HK-2 (cell line): ENCODE measurements at regions not wholly inside any gene's neighbourhood (a gene's known extent, or its start where the extent isn't known, plus 50 kb on each side); places are given as distances from the start of the nearest gene placed in this dataset.
"Not testable (repeated sequence)": the region's sequence is repeated elsewhere in the genome, so short reads cannot be mapped to it uniquely, and the experiment has no call there.

Experiments
- DNase-seq: peaks from one replicate; pipeline ENCODE4 v3.0.0-alpha.2; 2018; ENCODE audit not compliant: unreplicated experiment

DNA sequence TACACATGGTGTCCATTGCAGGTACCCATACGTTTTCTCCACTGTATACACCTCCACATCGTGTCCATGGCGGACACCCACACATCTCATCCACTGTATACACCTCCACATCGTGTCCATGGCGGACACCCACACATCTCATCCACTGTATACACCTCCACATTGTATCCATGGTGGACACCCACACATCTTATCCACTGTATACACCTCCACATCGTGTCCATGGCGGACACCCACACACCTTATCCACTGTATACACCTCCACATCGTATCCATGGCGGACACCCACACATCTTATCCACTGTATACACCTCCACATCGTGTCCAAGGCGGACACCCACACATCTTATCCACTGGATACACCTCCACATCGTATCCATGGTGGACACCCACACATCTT is 50.4 kb upstream of the TTC34 start:
- DNase-seq: not testable (repeated sequence)

DNA sequence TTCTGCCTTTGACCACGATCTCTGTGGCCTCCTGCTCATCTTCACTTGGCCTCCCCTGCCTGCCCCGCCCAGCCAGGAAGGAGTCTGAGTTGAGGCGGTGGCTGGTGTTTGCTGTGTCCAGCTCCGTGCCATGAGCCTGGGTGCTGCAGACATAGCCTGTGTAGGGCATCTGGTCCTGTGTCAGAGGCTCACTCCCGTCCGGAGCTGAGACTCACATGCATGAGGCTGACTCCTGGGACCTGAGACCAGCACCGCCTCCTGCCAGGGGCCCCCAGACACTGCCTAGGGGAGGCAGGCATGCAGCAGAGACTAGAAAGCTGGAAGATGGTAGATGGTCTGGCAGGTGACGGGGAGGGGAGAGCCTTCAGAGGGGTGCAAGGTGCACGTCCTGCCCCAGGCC is 52.2 kb upstream of the TTC34 start:
- DNase-seq: no peak

DNA sequence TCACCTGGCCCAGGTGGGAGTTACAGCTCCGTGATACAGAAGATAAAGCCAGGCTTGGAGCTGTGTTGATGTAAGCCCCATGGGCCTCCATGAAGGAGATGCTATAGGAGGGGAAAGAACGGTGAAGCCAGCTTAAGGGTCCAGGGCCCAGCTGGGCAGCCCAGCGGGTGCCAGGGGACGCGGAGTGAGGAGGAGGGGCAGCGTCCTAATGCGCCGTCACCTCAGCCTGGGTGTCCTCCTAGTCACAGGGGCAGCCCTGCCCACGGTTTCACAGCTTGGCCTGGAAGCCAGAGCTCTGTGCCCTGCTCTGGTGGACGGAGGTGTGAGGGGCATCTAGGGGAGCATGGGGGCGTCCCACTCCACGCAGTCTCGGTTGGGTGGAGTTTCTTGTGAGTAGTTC is 52.7 kb upstream of the TTC34 start:
- DNase-seq: no peak

DNA sequence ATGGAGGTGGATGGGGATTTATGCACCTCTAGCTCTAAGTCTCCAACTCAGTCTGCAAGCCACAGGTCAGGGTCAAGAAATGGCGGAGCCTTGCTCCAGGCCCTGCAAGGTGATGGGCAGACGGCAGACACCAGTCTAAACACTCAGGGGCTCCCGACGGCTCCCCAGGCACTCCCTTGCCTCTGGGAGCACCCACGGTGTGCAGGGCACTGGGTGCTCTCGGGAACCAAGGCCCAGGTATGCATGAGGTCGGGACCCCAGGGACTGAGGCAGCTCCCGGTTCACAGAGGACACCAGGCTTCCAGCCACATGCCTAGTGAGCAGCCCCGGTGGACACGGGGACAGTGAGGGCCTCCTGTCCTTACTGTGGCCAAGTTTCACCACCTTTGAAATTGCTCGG is 53.1 kb upstream of the TTC34 start:
- DNase-seq: no peak

DNA sequence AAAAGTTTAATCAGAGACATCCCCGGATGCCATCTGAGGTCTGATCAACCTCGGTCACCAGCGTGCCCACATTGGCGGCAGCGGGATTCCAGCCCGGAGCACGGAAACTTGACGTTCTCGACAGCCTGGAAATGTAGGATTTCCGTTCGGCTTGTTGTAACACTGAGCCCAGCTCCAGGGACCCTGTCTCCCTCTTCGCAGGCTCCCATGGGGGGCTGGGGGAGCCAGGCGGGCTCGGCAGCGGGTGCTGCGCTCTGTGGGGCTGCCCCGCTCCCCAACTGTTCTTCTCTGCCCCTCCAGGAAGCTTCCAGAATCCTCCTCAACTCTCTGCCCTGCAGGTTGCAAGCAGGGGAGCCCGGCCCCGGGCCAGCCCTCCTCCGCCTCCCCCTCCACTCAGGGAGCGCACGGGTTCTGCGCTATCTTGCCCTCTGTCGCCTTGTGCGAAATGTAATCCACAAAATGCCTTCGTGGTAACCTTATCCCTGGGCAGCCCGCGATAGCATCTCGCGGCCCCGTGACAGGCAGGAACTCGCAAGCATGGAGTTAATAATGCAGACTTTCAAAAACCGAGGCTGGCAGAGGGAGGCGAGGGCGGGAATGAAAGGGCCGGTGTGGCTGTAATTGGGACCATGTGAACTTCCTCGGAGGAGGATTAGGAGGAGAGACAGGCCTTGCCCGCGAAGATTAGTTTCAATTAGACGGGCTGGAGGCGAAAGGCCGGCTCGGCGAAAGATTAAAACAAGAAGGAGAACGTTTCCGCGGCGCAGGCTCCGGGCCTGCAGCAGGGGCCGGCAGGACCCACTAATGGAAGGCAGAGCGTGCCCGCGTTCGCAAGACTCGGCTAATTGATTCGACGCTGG is 53.9 kb upstream of the TTC34 start:
- no peak for DNase-seq

DNA sequence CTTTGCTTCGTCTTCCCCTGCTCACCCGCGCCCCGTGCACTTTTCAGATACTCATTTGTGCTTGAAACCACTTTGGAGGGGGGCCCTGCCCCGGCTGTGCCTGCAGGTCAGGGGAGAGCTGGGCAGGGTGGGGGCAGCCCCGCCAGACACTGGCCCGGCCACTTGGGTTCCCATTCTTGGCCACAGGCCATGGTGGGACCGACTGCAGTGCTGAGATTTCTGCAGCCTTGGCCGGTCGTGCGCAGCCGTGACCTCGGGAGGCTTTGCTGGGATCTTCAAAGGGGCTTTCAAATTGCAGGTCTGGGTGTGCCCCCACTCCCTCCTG is 54.5 kb upstream of the TTC34 start:
- DNase-seq: no peak

DNA sequence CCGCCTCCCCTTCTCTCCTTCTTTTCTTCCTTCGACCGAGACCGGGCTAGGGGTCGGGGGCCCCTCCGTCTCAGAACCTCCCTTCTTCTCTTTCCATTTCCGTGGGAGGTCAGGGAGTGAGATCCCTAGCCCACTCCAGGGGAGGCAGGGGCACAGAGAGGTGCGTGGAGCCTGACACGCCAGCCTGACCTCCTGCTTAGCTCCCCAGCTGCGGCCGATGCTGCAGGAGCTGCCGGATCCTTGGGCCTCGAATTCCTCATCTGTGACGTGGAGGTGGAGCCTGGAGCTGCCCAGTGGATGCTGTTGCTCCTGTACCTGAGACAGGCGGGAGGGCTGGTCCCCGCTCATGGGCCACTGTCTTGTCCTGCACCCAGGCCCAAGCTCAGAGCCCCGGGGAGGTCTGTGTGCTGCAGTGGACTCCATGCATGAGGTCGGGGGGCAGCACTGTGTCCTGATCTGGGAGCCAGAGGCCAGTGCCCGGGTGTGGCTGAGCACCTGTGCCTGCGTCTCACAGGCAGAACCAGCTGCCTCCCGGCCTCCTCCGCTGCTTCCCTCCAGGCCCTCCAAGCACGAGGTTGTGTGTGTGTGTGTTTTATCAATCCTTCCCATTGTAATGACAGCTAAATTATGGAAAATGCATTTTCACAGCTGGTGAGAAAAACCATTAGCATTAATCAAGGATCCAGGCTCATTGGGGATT is 55.3 kb upstream of the TTC34 start:
- no peak for DNase-seq

DNA sequence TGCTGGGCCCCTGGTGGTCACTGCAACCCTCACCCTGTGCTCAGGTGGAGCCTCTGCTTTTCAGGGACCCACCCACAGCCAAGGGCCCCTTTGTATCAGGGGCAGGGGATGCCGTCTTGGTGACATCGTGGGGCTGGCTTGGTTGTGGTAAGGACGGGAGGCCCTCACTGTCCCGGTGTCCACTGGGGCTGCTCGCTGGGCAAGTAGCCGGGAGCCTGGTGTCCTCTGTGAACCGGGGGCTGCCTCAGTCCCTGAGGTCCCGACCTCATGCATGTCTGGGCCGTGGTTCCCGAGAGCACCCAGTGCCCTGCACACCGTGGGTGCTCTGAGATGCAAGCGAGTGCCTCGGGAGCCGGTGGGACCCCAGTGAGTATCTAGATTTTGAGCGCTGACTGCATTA is 56.0 kb upstream of the TTC34 start:
- no peak for DNase-seq

DNA sequence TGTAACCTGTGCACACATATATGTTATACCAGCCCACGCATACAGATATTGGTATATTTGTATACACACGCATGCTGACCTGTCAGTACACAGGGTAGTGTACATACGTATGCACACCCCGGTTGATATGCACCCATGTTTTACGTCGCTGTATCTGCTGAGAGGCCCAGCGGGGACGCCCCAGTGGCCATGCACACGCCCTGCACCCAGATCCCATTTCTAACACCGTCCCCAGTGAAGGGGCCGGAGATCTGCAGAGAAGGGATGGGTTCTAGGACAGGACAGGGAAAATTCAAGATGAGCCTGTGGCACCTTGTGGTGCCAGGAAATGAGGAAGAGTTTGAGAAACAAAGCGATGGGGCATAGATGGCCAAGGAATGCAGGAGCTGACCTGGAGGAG is 57.2 kb upstream of the TTC34 start:
- no peak for DNase-seq

DNA sequence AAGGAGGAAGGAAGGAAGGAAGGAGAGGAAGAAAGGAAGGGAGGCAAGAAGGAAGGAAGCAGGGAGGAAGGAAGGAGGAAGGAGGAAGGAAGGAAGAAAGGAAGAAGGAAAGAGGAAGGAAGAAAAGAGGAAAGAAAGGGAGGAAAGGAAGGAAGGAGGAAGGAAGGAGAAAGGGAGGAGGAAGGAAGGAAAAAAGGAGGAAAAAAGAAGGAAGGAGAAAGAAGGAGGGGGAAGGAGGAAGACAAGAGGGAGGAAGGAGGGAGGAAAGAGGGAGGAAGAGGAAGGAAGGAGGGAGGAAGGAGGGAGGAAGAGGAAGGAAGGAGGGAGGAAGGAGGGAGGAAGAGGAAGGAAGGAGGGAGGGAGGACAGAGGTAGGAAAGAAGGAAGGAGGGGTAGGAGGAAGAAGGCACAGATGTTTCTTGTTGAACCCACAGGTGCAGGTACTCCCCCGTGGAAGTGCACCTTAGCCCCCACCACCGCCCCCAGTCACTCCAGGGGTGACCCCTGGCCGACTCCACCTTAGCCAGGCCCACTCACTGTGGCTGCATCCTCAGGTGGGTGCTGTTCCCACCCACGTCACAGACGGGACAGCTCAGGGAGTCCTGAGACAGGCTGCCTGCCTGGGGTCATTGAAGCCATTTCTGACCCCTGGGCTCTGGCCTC is 57.9 kb upstream of the TTC34 start:
- no peak for DNase-seq

DNA sequence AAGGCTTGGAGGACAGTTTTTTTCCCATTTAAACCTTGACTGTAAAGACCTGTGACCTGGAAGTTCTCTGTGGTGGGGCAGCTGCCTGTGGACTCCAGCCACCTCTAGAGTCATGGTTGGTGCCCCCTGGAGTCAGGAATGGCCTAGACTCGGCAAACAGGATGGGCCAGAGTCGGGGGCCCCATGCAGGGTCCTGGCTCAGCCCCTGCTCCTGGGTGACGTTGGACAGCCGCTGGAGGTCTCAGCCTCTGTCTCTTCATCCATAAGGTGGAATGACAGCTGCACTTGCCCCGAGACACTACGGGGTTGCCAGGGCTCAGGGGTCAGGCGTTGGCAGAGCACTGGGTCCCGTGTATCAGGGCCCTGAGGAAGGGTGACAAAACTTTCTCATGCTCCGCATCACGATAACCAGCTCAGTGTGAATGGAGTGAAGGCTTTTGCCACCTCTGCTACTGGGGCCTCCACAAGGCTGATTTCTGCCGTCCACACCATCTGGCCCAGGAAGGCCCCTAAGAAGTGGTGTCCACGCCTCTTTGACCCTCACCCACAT is 58.5 kb upstream of the TTC34 start:
- no peak for DNase-seq

DNA sequence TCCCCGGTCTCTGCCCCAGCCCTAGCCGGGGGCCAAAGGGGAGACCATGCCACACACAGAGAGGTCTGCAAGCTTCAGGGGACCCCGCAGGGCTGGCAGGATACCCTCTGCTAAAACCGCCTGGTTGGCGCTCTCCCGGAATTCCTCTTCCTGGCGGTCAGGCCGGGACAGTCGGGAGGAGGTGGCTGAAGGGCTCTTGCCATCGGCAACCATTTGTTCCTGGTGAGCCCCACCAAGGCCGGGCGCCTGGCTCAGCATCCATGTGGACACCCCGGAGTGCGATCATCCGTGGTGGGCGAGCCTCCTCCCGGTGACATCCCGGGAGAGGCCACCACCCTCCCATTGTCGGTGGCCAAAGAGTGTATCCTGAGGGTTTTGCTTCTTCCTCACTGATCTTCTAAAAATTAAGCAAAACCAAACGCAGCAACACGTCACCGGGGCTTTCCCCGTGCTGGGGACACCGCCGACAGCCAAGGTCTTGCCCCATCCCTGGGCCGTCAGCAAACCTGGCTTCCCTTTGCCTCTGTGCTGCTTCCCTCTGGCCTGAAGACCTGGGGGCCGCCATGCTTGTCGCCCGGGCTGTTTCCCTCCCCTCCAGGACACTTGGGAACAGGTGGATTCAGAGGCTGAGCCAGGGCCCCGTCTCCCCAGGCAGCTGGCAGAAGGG is 59.1 kb upstream of the TTC34 start:
- DNase-seq: no peak

DNA sequence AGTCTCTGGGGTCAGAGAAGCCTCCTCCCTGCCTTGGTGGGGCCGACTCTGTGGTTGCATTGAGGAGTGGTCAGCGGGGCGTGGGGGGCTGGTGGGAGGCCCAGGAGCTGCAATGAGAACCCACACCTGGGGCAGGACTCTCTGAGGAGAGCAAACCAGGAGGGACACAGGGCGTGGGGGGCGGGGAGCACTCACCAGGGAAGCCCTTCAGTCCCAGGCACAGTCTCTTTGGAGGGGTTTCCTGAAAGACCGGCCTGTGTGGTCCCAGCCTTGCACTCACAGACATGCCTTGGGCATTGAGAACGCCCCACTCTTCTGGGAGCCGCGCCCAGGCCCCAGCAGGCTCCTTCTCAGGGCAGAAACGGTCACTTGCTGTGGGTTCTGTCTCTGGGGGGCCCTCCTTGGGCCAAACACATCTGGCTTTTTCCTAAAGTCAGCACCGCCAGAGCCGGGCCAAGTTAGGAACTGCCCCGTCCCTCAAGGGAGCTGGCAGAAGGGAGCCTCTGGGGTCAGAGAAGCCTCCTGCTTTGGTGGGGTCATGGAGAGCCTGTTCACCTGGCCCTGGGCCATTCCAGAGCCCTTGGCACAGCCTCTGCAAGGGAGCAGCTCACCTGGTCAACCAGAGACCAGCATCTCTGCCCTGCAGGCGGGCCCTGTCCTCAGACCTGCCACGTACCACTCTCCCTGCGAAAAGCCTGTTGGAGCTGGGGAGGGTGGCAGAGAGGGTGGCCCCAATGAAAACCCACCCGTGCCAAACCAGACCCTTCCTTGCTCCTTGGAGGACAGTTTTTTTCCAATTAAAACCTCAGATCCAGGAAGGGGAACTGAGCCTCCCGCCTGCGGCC is 59.9 kb upstream of the TTC34 start:
- DNase-seq: no peak

DNA sequence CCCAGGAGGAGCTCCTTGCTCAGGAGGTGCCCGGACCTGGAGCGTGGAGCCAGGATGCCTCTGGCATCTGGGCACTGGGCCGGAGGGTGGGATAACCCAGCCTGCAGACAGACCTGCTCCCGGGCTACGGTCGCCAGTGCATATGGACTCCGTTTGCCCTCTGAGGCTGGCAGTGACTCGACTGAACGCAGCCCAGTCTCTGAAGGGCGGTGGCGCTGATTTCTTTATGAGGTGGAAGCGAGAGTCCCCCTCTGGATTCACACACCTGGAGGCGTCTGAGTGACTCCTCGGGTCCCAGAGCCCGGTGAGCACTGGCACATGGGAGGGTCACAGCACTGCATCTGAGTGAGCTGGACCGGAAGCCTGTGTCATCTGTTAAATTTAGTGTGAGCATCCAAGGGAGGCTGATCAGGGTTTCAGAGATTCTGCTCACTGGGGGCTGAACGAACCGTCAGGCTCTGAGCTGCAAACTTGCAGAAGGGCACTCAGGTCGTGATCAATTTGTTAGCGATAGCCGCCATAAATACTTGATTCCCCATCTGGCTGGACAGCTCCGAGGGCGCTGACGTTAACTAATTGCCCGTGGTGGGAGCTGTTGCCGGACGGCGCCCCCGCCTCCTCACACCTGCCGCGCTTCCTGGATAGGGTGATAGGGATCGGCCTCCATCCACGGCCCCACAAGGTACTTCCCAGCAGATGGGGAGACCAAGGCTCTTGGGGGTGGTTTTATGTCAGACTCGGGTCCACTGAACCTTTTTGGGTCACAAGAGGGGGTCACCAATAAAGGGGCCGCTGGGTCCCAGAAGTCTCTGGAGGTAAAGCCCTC is 60.7 kb upstream of the TTC34 start:
- DNase-seq: no peak

DNA sequence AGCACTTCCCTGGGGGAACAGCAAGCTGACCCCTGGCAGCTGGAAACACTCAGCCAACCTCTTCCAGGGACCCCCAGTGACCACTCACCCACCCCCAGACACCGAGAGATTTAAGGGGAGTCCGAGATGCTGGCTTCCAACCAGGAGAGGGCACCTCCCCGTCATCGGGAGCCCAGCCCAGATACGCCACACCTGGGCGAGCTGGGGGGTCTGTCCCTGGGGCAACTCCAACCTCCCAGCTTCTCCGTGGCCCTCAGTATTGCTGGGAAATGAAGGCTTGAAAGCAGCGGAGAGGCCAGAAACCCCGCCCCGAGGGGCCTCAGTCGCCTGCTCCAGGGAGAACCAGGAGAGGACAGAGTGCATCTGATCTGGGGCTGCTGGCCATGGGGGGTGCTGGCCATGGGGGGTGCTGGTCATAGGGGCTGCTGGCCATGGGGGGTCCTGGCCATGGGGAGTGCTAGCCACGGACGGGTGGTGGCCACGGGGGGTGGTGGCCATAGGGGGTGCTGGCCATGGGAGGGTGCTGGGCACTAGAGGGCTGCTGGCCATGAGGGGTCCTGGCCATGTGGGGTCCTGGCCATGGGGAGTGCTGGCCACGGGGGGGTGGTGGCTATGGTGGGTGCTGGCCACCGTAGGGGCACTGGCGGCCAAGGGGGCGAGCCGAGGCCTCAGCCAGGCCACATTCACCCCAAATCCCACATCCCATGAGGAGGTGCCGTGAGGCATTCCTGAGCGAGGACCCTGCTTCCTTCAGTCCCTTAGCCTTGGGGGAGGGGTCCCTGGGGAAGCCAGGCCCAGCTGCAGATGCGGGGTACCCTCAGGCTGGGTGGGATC is 61.5 kb upstream of the TTC34 start:
- DNase-seq: no peak

DNA sequence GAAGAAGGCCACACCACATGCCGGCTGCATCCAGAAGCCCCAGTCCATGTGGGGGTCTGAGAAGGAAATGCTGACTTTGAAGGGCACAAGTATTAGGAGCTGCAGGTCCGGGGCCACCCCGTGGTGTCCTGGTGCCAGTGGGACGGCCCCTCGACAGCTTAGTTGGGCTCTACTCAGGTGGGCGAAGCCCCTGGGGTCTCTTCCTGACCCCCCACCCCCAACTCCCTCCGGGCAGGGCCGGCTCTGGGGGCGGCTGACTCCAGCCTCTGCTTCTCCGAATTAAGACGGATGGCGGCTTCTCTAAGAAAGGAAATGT is 62.1 kb upstream of the TTC34 start:
- no peak for DNase-seq

DNA sequence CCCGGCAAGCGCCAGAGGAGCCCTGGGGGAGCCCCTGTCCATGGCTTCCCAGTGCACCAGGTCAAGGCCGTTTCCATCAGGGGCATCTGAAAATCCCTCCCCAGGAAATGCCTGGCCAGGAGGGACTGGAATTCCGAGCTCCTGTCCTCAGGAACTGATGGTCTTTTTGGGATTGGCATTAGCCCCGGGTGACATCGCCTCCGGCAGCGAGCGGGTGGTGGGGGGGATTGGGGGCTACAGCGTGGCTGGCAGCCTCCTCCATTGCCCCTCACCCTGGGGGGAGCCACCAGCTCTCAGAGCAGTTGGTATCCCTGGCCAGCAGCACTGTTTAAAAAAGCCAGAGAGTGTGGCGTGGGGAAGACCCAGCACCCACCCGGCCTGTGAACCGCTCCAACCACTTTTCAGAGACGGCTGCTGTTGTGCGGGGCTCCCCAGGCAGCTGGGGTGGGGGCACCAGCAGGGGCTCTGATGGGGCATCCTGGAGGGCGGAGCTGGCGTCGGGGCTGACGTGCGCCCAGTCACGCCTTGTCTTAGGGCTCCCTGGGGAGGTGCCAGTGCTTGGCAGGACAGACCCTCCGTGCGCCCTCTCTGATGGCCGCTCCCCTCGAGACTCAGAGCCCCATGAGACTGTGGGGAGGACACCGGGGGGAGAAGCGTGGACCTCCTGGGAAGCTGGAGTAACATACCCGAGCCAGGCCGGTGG is 62.9 kb upstream of the TTC34 start:
- DNase-seq: no peak

DNA sequence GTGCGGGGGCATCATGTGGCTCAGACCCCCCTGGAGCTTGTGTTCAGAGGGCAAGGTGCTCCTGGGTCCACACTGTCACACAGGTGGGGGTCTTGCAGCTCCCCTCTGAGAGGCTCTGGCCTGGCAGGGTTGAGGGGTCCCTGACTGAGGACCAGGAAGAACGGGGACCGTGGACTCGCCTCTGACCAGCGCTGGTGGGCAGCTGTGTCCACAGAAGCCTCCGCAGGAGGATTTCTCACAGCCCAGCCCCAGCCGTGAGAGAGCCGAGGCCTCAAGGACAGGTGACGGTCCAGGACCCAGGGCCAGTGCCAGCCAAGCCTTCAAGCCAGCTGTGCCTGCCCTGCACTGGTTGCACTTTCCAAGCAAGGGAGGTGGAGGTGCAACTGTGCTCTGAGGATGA is 63.5 kb upstream of the TTC34 start:
- no peak for DNase-seq
